ENCODE measurements at regions not wholly inside any gene's neighbourhood (a gene's known extent, or its start where the extent isn't known, plus 50 kb on each side); places are given as distances from the start of the nearest gene placed in this dataset.

DNA sequence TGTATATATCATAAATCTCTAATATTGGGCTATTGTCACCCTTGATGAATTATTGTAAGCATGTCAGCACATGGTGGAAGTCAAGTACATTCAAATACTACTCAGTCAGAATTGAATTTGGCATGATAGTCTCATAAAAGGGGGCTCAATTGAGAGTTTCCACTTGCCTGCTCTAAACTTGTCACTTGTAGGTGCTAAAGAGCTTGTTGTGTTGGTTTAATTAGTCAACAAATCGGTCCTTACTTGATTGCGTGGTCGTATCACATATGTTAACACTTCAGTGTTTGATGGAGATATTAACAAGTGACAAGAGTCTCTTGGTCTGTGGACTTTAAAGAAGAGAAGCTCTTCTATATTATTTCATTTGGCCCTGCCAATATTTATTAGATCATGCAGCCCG lies 81.1 kb downstream of the NKX2-1 start:
- Histone ChIP-seq H3K4me3 (no peak overlapping the region), H3K4me1 (no peaks in the 10 kb centered on the region), H3K27me3 (peaks cover 0 to 41% (median 0%) of the 10 kb centered on the region in 3 donors), H3K9me3 (no peaks in the 10 kb centered on the region), H3K36me3 (no peaks in the 10 kb centered on the region), H3K27ac (no peak overlapping the region)
- no peak for DNase-seq
- 48 to 63% (median 53%) methylated on average over 4 of the region's 4 CpGs for WGBS, 5 donors
- intact Hi-C loops (cut with DNase I; ENCODE audit: low total_unique reads) = no loop called here
- TF ChIP-seq EP300 (IDR thresholded peaks at IDR 0.05) = no peak
- TF ChIP-seq POLR2A (IDR thresholded peaks at IDR 0.05) = no peak
- TF ChIP-seq, protein P1, sequence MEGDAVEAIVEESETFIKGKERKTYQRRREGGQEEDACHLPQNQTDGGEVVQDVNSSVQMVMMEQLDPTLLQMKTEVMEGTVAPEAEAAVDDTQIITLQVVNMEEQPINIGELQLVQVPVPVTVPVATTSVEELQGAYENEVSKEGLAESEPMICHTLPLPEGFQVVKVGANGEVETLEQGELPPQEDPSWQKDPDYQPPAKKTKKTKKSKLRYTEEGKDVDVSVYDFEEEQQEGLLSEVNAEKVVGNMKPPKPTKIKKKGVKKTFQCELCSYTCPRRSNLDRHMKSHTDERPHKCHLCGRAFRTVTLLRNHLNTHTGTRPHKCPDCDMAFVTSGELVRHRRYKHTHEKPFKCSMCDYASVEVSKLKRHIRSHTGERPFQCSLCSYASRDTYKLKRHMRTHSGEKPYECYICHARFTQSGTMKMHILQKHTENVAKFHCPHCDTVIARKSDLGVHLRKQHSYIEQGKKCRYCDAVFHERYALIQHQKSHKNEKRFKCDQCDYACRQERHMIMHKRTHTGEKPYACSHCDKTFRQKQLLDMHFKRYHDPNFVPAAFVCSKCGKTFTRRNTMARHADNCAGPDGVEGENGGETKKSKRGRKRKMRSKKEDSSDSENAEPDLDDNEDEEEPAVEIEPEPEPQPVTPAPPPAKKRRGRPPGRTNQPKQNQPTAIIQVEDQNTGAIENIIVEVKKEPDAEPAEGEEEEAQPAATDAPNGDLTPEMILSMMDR (IDR thresholded peaks at IDR 0.05) = no peak
- TF ChIP-seq POLR2AphosphoS5 (IDR thresholded peaks at IDR 0.05) = no peak

DNA sequence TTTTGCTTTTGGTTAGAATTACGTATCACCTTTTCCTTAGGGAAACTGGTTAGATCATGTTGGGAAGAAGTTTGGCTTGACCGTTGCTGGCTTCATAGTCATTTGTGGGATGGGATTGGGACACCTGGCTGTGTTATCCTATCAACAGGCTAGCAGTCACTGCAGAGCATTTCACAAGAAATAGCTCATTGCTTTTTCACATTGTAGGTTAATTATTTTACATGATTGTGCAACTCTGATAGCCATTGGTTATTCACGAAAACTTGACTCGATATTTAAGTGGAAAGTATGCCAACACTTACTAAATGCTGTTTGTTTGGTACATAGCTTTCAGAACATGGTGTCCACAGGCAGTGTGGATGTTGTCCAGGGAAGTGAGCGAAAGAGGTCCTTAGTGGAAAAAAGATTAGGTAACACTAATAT lies 89.4 kb downstream of the NKX2-1 start:
- 59 to 74% (median 68%) methylated on average over 5 of the region's 5 CpGs for WGBS, 5 donors

DNA sequence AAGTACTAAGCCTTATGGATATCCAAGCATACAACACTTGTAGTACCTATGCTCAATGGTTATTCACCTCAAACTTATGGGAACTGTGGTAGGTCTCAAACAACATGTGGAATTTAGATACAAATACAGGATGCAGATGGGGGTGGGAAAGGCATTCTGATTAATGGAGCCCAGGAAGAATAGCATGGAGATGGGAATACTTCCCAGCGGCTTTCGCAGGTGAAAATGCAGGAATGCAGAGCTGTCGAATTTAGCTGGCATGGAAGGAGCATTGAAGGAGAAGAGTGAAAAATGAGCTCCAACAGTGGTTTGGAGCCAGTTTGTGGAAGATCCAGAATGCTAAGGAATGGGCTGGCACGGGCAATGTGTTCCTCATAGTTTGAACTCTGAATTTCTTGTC lies 89.9 kb downstream of the NKX2-1 start:
- Histone ChIP-seq H3K27ac (no peak overlapping the region), H3K9me3 (no peaks in the 10 kb centered on the region), H3K4me3 (no peak overlapping the region), H3K4me1 (no peaks in the 10 kb centered on the region), H3K27me3 (no peaks in the 10 kb centered on the region), H3K36me3 (no peaks in the 10 kb centered on the region)
- WGBS, 5 donors = 54 to 60% (median 59%) methylated on average over 4 of the region's 4 CpGs
- no peak for TF ChIP-seq EP300 (IDR thresholded peaks at IDR 0.05)
- no peak for TF ChIP-seq POLR2AphosphoS5 (IDR thresholded peaks at IDR 0.05)
- no peak for TF ChIP-seq POLR2A (IDR thresholded peaks at IDR 0.05)
- TF ChIP-seq, protein P1 (IDR thresholded peaks at IDR 0.05) = no peak
- DNase-seq = no peak
- intact Hi-C loops (cut with DNase I; ENCODE audit: low total_unique reads) = no loop called here

More for the DNA sequence above, 89.4 kb downstream of the NKX2-1 start:
- Histone ChIP-seq H3K36me3 (no peaks in the 10 kb centered on the region), H3K27ac (no peak overlapping the region), H3K4me3 (no peak overlapping the region), H3K4me1 (no peaks in the 10 kb centered on the region), H3K27me3 (no peaks in the 10 kb centered on the region), H3K9me3 (no peaks in the 10 kb centered on the region)
- TF ChIP-seq EP300 (IDR thresholded peaks at IDR 0.05) = no peak
- no peak for TF ChIP-seq POLR2AphosphoS5 (IDR thresholded peaks at IDR 0.05)
- TF ChIP-seq, protein P1 (IDR thresholded peaks at IDR 0.05) = no peak
- no peak for TF ChIP-seq POLR2A (IDR thresholded peaks at IDR 0.05)
- DNase-seq = no peak
- intact Hi-C loops (cut with DNase I; ENCODE audit: low total_unique reads) = no loop called here

- 69 to 87% (median 85%) methylated on average over 2 of the region's 2 CpGs for WGBS, 5 donors
- TF ChIP-seq, protein P1 (IDR thresholded peaks at IDR 0.05) = no peak
- no peak for TF ChIP-seq POLR2A (IDR thresholded peaks at IDR 0.05)
- TF ChIP-seq POLR2AphosphoS5 (IDR thresholded peaks at IDR 0.05) = no peak
- no peak for TF ChIP-seq EP300 (IDR thresholded peaks at IDR 0.05)
- intact Hi-C loops (cut with DNase I; ENCODE audit: low total_unique reads) = no loop called here
- Histone ChIP-seq H3K9me3 (no peaks in the 10 kb centered on the region), H3K27me3 (no peaks in the 10 kb centered on the region), H3K27ac (no peak overlapping the region), H3K4me3 (no peak overlapping the region), H3K36me3 (no peaks in the 10 kb centered on the region), H3K4me1 (no peaks in the 10 kb centered on the region)
- DNase-seq = no peak
These were observed 90.3 kb downstream of the NKX2-1 start for GRCh38 chr14:36429692-36430091.
